ENCODE measurements at regions not wholly inside any gene's neighbourhood (a gene's known extent, or its start where the extent isn't known, plus 50 kb on each side); places are given as distances from the start of the nearest gene placed in this dataset.

DNA sequence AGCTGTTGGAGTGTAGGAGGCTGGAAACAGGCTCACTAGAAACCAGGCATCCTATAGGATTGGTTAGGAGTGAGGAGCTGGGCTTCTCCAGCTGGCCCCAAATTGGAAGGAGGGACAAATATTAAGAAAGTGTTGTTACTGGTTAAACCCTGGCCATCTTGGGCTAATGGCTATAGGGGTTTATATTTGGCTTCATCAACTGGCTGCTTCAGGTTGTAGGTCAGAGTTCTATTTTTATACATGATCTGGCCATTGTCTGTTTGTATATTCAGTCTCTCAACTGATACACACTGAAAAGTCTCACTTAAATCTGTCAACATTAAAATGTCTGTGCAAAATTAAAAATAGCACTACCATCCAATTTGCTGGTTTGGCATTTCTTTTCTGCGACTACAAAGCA, 70.2 kb upstream of the ARRDC4 start:
- TF ChIP-seq, protein P1, sequence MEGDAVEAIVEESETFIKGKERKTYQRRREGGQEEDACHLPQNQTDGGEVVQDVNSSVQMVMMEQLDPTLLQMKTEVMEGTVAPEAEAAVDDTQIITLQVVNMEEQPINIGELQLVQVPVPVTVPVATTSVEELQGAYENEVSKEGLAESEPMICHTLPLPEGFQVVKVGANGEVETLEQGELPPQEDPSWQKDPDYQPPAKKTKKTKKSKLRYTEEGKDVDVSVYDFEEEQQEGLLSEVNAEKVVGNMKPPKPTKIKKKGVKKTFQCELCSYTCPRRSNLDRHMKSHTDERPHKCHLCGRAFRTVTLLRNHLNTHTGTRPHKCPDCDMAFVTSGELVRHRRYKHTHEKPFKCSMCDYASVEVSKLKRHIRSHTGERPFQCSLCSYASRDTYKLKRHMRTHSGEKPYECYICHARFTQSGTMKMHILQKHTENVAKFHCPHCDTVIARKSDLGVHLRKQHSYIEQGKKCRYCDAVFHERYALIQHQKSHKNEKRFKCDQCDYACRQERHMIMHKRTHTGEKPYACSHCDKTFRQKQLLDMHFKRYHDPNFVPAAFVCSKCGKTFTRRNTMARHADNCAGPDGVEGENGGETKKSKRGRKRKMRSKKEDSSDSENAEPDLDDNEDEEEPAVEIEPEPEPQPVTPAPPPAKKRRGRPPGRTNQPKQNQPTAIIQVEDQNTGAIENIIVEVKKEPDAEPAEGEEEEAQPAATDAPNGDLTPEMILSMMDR (IDR thresholded peaks at IDR 0.05; ENCODE audit: low read depth, low read length), result no peak
- DNase-seq (ENCODE audit: extremely low read depth, low read depth), result no peak

DNA sequence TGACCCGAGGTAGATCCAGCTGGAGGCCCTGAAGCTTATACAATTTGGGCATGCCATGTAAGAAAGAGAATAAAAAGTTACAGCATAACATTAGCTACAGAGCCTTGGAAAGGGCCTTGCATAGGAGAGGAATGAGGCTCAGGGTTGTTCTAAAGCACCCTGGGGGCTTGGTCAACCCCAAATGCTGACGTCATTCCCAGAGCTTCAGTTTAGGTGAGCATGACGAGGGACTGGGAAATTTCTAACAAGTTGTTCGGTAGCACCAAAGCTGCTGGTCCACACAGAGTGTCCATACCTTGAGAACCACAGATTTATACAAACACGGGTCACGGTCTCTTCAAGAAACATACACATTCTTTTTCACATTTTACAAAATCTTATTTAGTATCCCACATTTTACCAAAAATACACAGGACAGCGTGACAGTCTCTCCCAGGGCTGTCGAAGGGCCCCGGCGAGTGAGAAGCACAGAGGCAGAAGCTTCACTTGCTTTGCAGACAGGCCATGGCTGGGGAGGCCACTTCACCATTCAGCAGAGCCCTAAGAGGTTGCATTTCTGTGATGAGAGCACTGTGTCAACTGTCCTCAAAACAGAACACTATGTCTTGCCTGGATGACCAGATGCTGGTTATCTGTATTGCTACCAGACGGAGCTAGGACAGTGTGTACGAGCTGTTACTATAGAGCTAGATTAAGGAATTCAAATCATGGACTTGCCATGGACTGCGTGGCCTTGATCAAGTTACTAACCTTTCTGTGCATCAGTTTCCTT, 68.2 kb upstream of the ARRDC4 start:
- TF ChIP-seq, protein P1 (IDR thresholded peaks at IDR 0.05; ENCODE audit: low read depth, low read length), result no peak
- DNase-seq (ENCODE audit: extremely low read depth, low read depth), result no peak

DNA sequence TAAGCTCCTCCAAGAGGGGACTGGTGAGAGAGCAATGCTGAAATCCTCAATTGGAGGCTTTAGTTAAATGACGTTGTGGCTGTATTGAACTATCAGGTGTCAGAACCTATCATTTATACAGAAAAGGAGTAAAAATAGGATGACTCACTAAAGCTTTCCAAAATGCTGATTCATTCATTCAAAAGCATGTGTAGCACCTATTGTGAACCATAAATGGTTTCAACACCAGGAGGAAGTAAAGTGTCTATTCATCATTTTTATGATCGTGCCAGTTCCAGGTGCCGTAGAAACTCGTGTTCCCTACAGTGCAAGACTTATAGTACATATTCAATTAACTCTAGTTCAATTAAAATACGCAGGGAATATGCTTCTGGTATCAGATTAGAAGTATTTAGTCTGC, 66.5 kb upstream of the ARRDC4 start:
- TF ChIP-seq, protein P1 (IDR thresholded peaks at IDR 0.05; ENCODE audit: low read depth, low read length), result no peak
- DNase-seq (ENCODE audit: extremely low read depth, low read depth), result no peak

DNA sequence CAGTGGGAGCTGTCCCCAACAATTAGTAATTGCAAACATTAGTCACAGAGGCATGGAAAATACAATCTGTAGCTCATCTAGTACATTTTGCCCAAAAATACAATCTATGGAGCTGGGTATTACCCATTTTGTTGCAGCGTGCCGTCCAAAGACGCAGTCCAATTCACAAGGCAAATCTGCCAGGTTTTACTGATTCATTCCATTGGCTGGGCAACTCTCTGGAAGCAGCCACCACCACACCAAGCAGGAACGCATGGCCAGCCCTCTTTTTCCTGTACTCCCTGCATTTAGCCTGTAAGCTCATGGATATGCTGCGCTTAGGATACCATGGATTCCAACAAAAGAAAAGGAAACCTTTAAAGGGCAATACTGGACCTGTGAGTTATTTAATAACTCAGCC, 60.5 kb upstream of the ARRDC4 start:
- TF ChIP-seq, protein P1 (IDR thresholded peaks at IDR 0.05; ENCODE audit: low read depth, low read length), result no peak
- DNase-seq (ENCODE audit: extremely low read depth, low read depth), result no peak

DNA sequence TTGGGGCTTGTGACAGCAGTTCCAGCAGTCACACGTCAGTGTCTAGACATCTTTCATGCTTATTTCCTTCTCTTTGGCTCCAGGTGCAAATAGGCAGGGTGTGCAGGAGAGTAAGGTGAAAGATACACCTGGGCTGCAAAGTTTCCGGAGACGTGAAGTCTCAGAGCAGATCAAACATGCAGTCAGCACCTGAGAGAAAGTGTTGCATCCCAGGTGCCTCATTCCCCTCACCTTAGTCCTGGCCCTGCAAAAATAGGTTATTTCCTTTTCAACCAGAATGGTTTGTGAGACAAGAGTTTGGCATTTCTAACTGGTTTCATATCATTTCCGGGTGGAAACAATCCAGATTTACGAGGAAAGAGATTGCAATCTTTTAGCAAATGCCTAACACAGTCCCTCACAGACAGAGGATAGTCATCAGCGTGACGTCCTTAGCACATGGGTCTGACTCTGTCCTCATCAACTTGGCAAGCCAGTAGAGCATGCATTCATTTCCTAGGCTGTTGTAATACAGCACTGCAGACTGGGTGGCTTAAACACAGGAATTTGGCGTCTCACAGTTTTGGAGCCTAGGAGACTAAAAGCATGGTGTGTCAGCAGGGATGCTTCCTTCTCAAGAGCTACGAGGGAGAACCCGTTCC, 58.2 kb upstream of the ARRDC4 start:
- TF ChIP-seq, protein P1 (IDR thresholded peaks at IDR 0.05; ENCODE audit: low read depth, low read length), result no peak
- DNase-seq (ENCODE audit: extremely low read depth, low read depth), result peak; percentile 23

DNA sequence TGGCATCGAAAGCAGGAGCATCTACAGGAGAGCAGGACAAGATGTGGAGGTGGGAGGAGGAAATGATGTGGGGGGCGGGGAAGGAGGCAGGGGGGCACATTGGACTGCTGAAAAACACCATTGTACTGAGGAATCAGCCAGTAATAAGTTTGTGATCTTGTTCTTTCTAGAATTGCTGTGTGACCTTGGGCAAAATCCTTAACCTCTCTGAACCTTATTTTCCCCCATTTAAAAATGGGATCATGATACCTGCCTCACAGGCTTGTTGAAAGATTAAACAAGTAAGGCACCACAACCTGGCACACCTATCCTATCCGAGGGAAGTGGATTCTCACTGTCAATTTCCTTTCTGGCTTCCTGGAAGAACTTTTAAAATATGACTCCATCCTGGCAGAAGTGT, 56.9 kb upstream of the ARRDC4 start:
- TF ChIP-seq, protein P1 (IDR thresholded peaks at IDR 0.05; ENCODE audit: low read depth, low read length), result no peak

DNA sequence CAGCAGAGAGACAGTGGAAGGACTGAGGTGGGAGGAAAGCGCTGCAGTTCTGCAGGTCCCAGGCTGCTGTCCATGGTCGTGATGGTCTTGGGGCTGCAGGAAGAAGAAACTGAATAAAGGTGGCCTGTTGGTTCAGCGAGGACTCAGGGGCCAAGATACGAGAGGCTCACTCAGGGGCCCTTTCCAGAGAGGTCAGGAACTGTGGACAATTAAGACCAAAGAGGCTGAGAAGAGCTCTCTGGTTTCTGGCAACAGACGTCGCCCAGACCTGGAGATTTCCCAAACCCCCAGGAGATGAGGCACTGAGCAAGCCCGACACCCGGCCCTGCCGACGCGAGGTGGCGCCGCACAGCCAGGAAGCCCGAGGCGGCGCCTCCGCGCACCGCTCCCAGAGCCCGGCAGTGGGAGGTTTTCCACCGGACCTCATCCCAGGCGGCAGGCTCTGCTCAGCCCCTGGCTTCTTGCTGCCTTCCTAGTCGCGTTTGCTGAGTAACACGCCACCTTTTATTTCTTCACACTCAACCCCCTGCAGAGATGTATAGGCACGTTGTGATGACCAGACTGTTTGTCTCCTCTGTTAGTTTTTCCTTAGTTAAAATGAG, 56.4 kb upstream of the ARRDC4 start:
- DNase-seq (ENCODE audit: extremely low read depth, low read depth), result peak; percentile 24
- TF ChIP-seq, protein P1 (IDR thresholded peaks at IDR 0.05; ENCODE audit: low read depth, low read length), result peak; percentile 79

More for the DNA sequence above, 56.9 kb upstream of the ARRDC4 start:
- no peak for DNase-seq (ENCODE audit: extremely low read depth, low read depth)

Data from AG09319 (cell line).